ENCODE measurements at regions not wholly inside any gene's neighbourhood (a gene's known extent, or its start where the extent isn't known, plus 50 kb on each side); places are given as distances from the start of the nearest gene placed in this dataset.

DNA sequence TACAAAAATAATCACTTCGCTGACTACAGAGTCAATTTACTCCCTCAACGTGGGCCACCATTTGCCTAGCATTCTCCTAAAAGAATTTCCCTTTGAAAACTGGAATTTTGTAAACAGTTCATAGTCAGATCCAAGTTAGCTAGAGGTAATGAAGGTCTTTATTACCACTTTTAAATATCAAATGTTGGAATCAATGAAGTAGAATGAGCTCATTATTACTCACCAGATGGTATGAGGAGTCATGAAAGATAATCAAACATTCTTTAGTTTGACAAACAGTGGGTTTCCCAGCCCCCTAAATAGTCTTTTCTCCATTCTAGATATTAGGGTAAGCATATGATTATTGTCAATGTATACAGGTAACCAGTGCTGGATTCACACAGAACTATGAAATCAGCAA, 455.7 kb upstream of the THBS1 start:
- H3K27me3 ChIP-seq (ENCODE audit: control insufficient read depth, insufficient read depth, low read length) = no peaks in the 10 kb centered on the region
- no peaks in the 10 kb centered on the region for H3K36me3 ChIP-seq (ENCODE audit: control insufficient read depth, insufficient read depth, low read length)
- TF ChIP-seq, protein P1, sequence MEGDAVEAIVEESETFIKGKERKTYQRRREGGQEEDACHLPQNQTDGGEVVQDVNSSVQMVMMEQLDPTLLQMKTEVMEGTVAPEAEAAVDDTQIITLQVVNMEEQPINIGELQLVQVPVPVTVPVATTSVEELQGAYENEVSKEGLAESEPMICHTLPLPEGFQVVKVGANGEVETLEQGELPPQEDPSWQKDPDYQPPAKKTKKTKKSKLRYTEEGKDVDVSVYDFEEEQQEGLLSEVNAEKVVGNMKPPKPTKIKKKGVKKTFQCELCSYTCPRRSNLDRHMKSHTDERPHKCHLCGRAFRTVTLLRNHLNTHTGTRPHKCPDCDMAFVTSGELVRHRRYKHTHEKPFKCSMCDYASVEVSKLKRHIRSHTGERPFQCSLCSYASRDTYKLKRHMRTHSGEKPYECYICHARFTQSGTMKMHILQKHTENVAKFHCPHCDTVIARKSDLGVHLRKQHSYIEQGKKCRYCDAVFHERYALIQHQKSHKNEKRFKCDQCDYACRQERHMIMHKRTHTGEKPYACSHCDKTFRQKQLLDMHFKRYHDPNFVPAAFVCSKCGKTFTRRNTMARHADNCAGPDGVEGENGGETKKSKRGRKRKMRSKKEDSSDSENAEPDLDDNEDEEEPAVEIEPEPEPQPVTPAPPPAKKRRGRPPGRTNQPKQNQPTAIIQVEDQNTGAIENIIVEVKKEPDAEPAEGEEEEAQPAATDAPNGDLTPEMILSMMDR (IDR thresholded peaks at IDR 0.05; ENCODE audit: insufficient read depth, low read length, poor library complexity, severe bottlenecking) = no peak
- no peak for DNase-seq (ENCODE audit: low read depth)
- H3K4me3 ChIP-seq (ENCODE audit: low read depth, low read length) = no peak overlapping the region

DNA sequence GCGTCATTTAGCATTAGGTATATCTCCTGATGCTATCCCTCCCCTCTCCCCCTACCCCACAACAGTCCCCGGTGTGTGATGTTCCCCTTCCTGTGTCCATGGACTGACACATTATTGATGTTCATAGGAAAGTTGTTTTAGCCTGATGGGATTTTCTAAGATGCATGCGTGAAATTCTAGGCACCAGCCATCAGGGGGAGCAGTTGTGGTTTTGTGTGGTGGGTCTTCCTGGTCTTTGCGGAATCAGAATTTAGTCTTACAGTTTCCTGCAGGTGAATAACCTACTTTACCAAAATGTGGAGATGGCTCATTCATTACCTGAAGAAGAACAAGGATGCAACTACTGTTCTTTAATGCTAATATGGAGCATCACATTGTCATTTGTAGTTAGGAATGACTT, 455.0 kb upstream of the THBS1 start:
- no peaks in the 10 kb centered on the region for H3K27me3 ChIP-seq (ENCODE audit: control insufficient read depth, insufficient read depth, low read length)
- DNase-seq (ENCODE audit: low read depth) = no peak
- no peak overlapping the region for H3K4me3 ChIP-seq (ENCODE audit: low read depth, low read length)
- H3K36me3 ChIP-seq (ENCODE audit: control insufficient read depth, insufficient read depth, low read length) = no peaks in the 10 kb centered on the region
- TF ChIP-seq, protein P1 (IDR thresholded peaks at IDR 0.05; ENCODE audit: insufficient read depth, low read length, poor library complexity, severe bottlenecking) = peak; percentile 51

DNA sequence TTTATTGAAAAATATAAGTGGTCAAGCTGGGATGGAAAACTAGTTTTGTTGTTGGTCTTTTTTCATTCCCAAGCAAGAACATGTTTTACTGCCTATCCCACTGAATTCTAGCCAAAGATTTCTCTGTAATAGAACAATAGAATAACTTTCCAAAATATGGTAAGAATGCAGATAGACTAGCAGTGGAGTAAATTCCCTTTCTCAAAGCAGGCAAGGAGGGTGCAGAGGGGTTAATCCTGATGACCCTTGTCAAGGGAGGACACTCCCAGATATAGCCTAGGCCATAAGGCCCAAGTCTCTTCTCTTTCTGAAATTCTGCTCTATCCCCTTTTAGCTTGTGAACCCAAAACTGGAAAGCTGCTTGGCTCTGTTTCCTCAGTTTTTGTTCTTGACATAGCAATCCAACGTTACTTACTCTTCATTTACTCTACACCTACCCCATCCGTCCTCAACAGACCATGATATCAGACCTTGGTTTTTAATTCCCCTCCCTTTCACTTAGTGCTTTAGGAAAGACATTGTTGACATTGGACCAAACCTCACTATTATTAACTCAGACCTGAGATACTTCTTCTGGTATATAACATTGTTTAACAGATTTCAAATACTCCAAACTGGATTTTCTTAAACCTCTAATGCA, 453.6 kb upstream of the THBS1 start:
- Histone ChIP-seq H3K4me3 (ENCODE audit: low read depth, low read length) (no peak overlapping the region), H3K27me3 (ENCODE audit: control insufficient read depth, insufficient read depth, low read length) (no peaks in the 10 kb centered on the region), H3K36me3 (ENCODE audit: control insufficient read depth, insufficient read depth, low read length) (no peaks in the 10 kb centered on the region)
- TF ChIP-seq, protein P1 (IDR thresholded peaks at IDR 0.05; ENCODE audit: insufficient read depth, low read length, poor library complexity, severe bottlenecking) = no peak
- DNase-seq (ENCODE audit: low read depth) = no peak

DNA sequence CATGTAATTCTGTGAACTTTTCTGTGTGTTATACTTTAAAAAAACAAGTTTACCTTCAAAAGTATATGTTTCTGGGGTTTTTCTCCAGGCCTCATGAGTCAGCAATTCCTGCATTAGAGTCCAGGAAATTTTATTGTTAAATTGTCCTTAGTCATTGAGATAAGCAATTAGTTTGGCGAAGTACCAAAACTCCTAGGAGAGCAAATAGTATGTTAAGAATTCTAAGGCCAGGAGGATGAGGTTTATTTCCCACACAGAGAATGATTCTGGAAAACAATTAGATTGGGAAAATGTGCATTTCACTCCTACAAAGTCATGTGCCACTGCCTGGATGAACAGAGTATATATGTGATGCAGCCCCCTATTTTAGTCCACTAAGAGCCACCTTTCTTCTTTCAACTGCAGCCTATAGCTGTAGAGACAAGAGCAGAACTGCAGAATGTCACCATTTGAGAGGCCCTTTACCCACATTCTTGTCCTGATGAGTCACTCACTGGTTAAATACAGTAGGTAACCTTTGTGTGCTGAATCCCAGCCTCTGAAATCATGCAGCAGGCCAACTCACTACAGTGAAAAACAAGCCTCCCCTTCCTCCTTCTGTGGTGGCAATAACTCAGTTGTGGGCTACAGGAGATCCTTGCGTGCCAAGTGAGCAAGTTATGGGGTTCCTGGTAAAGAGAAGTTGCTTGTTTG, 452.8 kb upstream of the THBS1 start:
- TF ChIP-seq, protein P1 (IDR thresholded peaks at IDR 0.05; ENCODE audit: insufficient read depth, low read length, poor library complexity, severe bottlenecking) = no peak
- no peaks in the 10 kb centered on the region for H3K36me3 ChIP-seq (ENCODE audit: control insufficient read depth, insufficient read depth, low read length)
- DNase-seq (ENCODE audit: low read depth) = peak; percentile 94
- H3K27me3 ChIP-seq (ENCODE audit: control insufficient read depth, insufficient read depth, low read length) = no peaks in the 10 kb centered on the region
- no peak overlapping the region for H3K4me3 ChIP-seq (ENCODE audit: low read depth, low read length)

DNA sequence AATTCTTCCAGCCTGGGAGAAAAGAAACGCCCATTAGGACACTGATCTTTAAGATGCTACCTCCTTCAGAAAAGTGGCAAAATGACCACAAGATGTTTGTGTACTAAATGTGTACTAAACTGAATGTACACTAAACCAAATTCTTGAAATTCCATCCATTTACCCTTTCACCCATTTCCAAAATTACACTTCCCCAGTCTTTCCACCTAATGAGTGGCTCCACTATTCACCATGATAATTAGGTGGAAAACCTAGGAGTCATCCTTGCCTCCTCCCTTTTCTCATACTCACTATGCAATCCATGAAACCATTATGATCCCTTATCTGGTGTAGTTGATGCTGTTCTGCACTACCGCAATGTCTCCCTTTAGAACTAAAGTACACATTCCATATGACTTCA, 452.1 kb upstream of the THBS1 start:
- DNase-seq (ENCODE audit: low read depth) = no peak
- H3K36me3 ChIP-seq (ENCODE audit: control insufficient read depth, insufficient read depth, low read length) = no peaks in the 10 kb centered on the region
- no peak overlapping the region for H3K4me3 ChIP-seq (ENCODE audit: low read depth, low read length)
- TF ChIP-seq, protein P1 (IDR thresholded peaks at IDR 0.05; ENCODE audit: insufficient read depth, low read length, poor library complexity, severe bottlenecking) = no peak
- no peaks in the 10 kb centered on the region for H3K27me3 ChIP-seq (ENCODE audit: control insufficient read depth, insufficient read depth, low read length)

Data from kidney epithelial cell (primary cell).